ENCODE measurements at regions not wholly inside any gene's neighbourhood (a gene's known extent, or its start where the extent isn't known, plus 50 kb on each side); places are given as distances from the start of the nearest gene placed in this dataset.
"Not testable (repeated sequence)": the region's sequence is repeated elsewhere in the genome, so short reads cannot be mapped to it uniquely, and the experiment has no call there.

- DNase-seq = no peak
These were observed 616.6 kb upstream of the SEMA6A start for GRCh38 chr5:117191251-117191650.

- DNase-seq = no peak
These were observed 615.2 kb upstream of the SEMA6A start for GRCh38 chr5:117189784-117190183.

- DNase-seq = no peak
These were observed 613.6 kb upstream of the SEMA6A start for GRCh38 chr5:117188211-117188610.

GRCh38 chr5:117186751-117187150, 612.1 kb upstream of the SEMA6A start:
- DNase-seq = no peak

GRCh38 chr5:117183326-117183725, 608.7 kb upstream of the SEMA6A start:
- no peak for DNase-seq

- no peak for DNase-seq
These were observed 607.5 kb upstream of the SEMA6A start for GRCh38 chr5:117182104-117182503.

- DNase-seq = no peak
These were observed 602.7 kb upstream of the SEMA6A start for GRCh38 chr5:117177302-117177701.

GRCh38 chr5:117165068-117165467, 590.4 kb upstream of the SEMA6A start:
- DNase-seq = no peak

- DNase-seq = peak; percentile 30
These were observed 587.2 kb upstream of the SEMA6A start for GRCh38 chr5:117161718-117162335.

GRCh38 chr5:117160391-117160790, 585.8 kb upstream of the SEMA6A start:
- DNase-seq = no peak

GRCh38 chr5:117149312-117149711, 574.7 kb upstream of the SEMA6A start:
- DNase-seq = no peak

- DNase-seq = no peak
These were observed 569.5 kb upstream of the SEMA6A start for GRCh38 chr5:117144086-117144485.

GRCh38 chr5:117143406-117143805, 568.8 kb upstream of the SEMA6A start:
- DNase-seq = no peak

GRCh38 chr5:117138523-117138922, 563.9 kb upstream of the SEMA6A start:
- DNase-seq = no peak

GRCh38 chr5:117135851-117136250, 561.2 kb upstream of the SEMA6A start:
- no peak for DNase-seq

- DNase-seq = no peak
These were observed 558.6 kb upstream of the SEMA6A start for GRCh38 chr5:117133198-117133597.

- no peak for DNase-seq
These were observed 557.3 kb upstream of the SEMA6A start for GRCh38 chr5:117131876-117132275.

GRCh38 chr5:117131048-117131679, 556.5 kb upstream of the SEMA6A start:
- DNase-seq = peak; percentile 43

- no peak for DNase-seq
These were observed 543.9 kb upstream of the SEMA6A start for GRCh38 chr5:117118499-117118898.

GRCh38 chr5:117117314-117117713, 542.7 kb upstream of the SEMA6A start:
- DNase-seq = not testable (repeated sequence)

GRCh38 chr5:117110548-117110947, 535.9 kb upstream of the SEMA6A start:
- DNase-seq = no peak

- no peak for DNase-seq
These were observed 533.2 kb upstream of the SEMA6A start for GRCh38 chr5:117107859-117108258.

- DNase-seq = peak; percentile 75
These were observed 529.1 kb upstream of the SEMA6A start for GRCh38 chr5:117103703-117104102.

- DNase-seq = no peak
These were observed 528.0 kb upstream of the SEMA6A start for GRCh38 chr5:117102591-117102990.

GRCh38 chr5:117100176-117100575, 525.6 kb upstream of the SEMA6A start:
- DNase-seq = no peak

All from retina (tissue), 1 donor.